ENCODE measurements at regions not wholly inside any gene's neighbourhood (a gene's known extent, or its start where the extent isn't known, plus 50 kb on each side); places are given as distances from the start of the nearest gene placed in this dataset.

GRCh38 chr4:176478076-176478475, 158.3 kb downstream of the SPCS3 start:
- H3K27ac ChIP-seq (replicated peaks): no peak overlapping the region
- TF ChIP-seq REST (IDR thresholded peaks at IDR 0.05; ENCODE audit: insufficient replicate concordance, low read depth) (no peak), GABPA (IDR thresholded peaks at IDR 0.05; ENCODE audit: low read depth) (no peak), CTCF (IDR thresholded peaks at IDR 0.05; ENCODE audit: insufficient read depth, low read length) (no peak), POLR2AphosphoS5 (IDR thresholded peaks at IDR 0.05; ENCODE audit: low read depth) (no peak), SPI1 (IDR thresholded peaks at IDR 0.05; ENCODE audit: borderline replicate concordance, low read depth) (no peak)
- no peaks in the 10 kb centered on the region for H3K27me3 ChIP-seq (ENCODE audit: insufficient read depth, poor library complexity, severe bottlenecking)
- DNase-seq (ENCODE audit: low read depth in 1 of 2, low spot score in 1 of 2): no peak
- H3K4me3 ChIP-seq (replicated peaks; ENCODE audit: insufficient read depth, low read length): no peak overlapping the region

DNA sequence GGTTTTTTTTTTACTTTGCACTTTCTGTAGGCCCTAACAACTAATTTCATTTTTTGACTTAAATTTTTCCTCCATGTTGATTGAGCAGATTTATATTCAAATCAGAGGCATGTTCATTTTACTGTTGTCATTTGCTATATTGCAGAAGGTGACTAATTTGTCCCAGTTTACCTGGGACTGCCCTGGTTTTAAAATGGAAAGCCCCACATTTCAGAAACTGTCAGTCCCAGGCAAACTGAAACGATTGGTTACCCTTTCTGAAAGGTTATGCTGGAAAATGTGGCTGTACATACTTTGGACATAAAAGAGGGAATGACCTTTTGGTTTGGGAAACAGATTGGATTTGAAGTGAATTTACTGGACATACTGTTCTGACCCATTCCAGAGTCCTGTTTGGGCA, 160.0 kb downstream of the SPCS3 start:
- no peak for TF ChIP-seq POLR2AphosphoS5 (IDR thresholded peaks at IDR 0.05; ENCODE audit: low read depth)
- TF ChIP-seq GABPA (IDR thresholded peaks at IDR 0.05; ENCODE audit: low read depth): no peak
- no peak for TF ChIP-seq REST (IDR thresholded peaks at IDR 0.05; ENCODE audit: insufficient replicate concordance, low read depth)
- no peak for TF ChIP-seq CTCF (IDR thresholded peaks at IDR 0.05; ENCODE audit: insufficient read depth, low read length)
- TF ChIP-seq SPI1 (IDR thresholded peaks at IDR 0.05; ENCODE audit: borderline replicate concordance, low read depth): no peak
- Histone ChIP-seq H3K27me3 (ENCODE audit: insufficient read depth, poor library complexity, severe bottlenecking) (no peaks in the 10 kb centered on the region), H3K4me3 (replicated peaks; ENCODE audit: insufficient read depth, low read length) (no peak overlapping the region), H3K27ac (replicated peaks) (no peak overlapping the region)
- DNase-seq (ENCODE audit: low read depth in 1 of 2, low spot score in 1 of 2): no peak

DNA sequence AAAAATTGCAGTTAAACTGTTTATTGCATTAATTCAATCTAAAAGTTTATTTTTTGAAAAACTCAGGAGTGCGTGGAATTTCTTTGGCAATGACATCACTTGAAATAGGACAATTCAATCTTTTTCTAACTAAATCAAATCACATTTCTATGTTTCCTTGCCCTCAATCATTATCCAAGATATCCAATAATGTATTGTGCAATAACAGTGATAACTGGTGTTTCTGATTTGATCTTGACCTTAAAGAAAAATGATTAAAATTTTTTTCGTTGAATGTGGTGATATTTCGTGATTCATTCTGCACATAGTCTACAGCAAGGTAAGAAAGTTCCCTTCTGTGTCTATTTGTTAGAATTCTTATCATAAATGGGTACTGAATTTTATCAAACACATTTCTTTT, 163.2 kb downstream of the SPCS3 start:
- H3K27ac ChIP-seq (replicated peaks): no peak overlapping the region
- H3K27me3 ChIP-seq (ENCODE audit: insufficient read depth, poor library complexity, severe bottlenecking): no peaks in the 10 kb centered on the region
- TF ChIP-seq CTCF (IDR thresholded peaks at IDR 0.05; ENCODE audit: insufficient read depth, low read length): no peak
- no peak for TF ChIP-seq SPI1 (IDR thresholded peaks at IDR 0.05; ENCODE audit: borderline replicate concordance, low read depth)
- no peak for TF ChIP-seq GABPA (IDR thresholded peaks at IDR 0.05; ENCODE audit: low read depth)
- no peak for DNase-seq (ENCODE audit: low read depth in 1 of 2, low spot score in 1 of 2)
- no peak overlapping the region for H3K4me3 ChIP-seq (replicated peaks; ENCODE audit: insufficient read depth, low read length)

- Histone ChIP-seq H3K4me3 (replicated peaks; ENCODE audit: insufficient read depth, low read length) (no peak overlapping the region), H3K27me3 (ENCODE audit: insufficient read depth, poor library complexity, severe bottlenecking) (no peaks in the 10 kb centered on the region), H3K27ac (replicated peaks) (no peak overlapping the region)
- DNase-seq (ENCODE audit: low read depth in 1 of 2, low spot score in 1 of 2): no peak
- TF ChIP-seq REST (IDR thresholded peaks at IDR 0.05; ENCODE audit: insufficient replicate concordance, low read depth) (no peak), SPI1 (IDR thresholded peaks at IDR 0.05; ENCODE audit: borderline replicate concordance, low read depth) (no peak)
Measured at GRCh38 chr4:176484301-176484984, 164.7 kb downstream of the SPCS3 start.
